Stromal cell of bone marrow (primary cell): ENCODE measurements at regions not wholly inside any gene's neighbourhood (a gene's known extent, or its start where the extent isn't known, plus 50 kb on each side); places are given as distances from the start of the nearest gene placed in this dataset.
"Not testable (repeated sequence)": the region's sequence is repeated elsewhere in the genome, so short reads cannot be mapped to it uniquely, and the experiment has no call there.

Experiments used
- DNase-seq: peaks from one replicate; pipeline ENCODE4 v3.0.0-alpha.2; 2012; ENCODE audit warnings: low read depth

GRCh38 chr14:92223025-92223424, 99.9 kb upstream of the SLC24A4 start:
- DNase-seq: peak; percentile 12

DNA sequence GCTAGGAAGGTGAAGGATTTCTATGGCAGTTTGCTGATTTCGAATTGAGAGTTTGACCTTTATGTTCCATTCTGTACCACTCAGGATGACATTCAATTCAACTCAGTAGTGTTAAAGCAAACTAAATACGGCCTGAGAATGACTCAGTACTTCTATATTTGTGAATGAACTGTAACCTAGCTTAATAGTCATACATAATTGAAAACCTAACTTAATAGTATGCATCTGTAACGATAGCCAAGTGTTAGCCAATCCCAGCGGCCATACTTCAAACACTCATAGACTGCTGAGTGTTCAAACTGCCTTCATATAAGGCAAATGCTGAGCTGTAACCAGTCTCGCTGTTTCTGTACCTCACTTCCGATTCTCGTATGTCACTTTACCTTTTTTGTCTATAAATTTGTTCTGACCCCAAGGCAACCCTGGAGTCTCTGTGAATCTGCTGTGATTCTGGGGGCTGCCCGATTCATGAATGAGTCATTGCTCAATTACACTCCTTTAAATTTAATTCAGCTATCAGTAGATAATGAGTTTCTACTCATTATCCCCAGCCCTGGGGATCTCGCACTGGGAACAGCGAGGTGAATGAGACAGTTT, 98.5 kb upstream of the SLC24A4 start:
- no peak for DNase-seq

DNA sequence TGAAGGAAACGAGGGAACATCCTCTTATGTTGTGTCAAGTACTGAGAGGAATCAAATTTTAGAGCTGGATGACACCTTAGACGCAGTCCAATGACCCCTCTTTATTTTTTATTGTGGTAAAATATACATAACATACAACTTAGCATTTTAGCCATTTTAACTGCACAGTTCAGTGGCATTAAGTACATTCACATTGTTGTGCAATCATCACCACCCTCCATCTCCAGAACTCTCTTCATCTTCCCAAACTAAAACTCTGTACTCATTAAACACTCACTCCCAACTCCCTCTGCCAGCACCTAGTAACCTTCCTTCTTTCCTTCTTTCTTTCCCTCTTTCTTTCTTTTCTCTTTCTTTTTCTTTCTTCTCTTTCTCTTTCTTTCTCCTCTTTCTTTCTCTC, 97.2 kb upstream of the SLC24A4 start:
- DNase-seq: no peak

DNA sequence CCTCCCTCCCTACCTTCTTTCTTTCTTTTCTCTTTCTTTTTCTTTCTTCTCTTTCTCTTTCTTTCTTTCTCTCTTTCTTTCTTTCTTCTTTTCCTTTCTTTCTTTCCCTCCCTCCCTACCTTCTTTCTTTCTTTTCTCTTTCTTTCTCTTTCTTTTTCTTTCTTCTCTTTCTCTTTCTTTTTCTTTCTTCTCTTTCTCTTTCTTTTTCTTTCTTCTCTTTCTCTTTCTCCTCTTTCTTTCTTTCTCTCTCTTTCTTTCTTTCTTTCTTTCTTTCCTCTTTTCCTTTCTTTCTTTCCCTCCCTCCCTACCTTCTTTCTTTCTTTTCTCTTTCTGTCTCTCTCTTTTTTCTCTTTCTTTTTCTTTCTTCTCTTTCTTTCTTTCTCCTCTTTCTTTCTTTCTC, 96.8 kb upstream of the SLC24A4 start:
- not testable (repeated sequence) for DNase-seq

- no peak for DNase-seq
Measured at GRCh38 chr14:92236243-92236900, 86.6 kb upstream of the SLC24A4 start.

- DNase-seq: no peak
Measured at GRCh38 chr14:92240658-92241057, 82.3 kb upstream of the SLC24A4 start.

DNA sequence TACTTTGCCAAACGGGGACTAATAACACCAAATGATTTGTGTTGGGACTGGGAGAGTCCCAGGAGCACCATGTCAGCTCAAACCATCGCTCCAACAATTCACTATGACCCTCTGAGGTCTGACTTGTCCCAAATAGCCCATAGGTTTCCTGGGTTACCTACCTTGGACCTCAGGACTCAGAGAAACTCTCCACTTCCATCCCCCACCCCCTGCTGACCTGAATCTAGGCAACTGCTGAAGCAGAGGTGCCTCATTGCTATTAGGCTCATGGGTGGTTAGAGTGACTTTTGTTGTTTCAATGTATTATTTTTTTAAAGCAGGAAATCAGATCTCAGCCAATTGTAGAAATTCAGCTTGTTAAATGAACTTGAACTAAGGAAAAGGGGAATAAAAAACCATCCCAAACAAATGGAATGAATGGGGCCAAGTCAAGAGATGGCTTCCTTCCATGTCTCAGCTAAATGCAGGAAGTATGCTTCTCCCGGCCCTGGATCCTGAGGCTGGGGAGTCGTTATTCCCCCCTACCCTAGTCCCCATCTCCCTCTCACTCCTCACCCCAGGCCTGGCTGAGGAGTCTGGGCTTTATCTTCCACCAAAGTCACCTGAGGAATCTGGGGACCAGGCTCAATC, 80.9 kb upstream of the SLC24A4 start:
- no peak for DNase-seq

GRCh38 chr14:92244805-92245204, 78.2 kb upstream of the SLC24A4 start:
- DNase-seq: no peak

- DNase-seq: no peak
Measured at GRCh38 chr14:92247341-92247740, 75.6 kb upstream of the SLC24A4 start.

GRCh38 chr14:92247947-92248346, 75.0 kb upstream of the SLC24A4 start:
- DNase-seq: no peak

DNA sequence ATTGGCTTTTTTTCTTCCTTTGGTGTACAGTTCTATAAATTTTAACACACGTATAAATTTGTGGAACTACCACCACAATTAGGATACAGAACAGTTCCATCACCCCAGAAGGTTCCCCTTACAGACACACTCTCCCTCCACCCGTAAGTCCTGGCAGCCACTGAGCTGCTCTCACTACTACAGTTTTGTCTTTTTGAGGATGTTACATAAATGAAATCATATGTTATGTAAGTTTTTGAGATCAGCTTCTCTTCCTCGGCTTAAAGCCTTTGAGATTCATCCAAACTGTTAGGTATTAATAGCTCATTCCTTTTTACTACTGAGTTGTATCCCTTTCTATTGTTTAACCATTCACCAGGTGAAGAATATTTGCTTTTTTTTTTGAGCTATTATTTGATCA, 74.3 kb upstream of the SLC24A4 start:
- no peak for DNase-seq

DNA sequence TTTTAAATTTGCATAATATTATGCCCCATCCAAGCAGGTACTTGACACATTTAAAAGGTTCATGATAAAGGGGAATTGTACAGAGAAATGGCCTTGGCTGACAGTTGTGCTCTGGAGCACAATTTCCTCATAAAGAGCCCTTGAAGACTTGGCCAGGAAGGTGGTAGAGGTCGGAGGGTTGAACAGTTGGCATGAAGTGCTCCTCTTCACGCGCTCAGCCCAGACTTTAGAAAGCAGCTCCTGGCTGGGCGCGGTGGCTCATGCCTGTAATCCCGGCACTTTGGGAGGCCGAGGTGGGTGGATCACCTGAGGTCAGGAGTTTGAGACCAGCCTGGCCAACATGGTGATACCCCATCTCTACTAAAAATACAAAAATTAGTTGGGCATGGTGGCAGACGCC, 72.6 kb upstream of the SLC24A4 start:
- DNase-seq: not testable (repeated sequence)

GRCh38 chr14:92252323-92252722, 70.6 kb upstream of the SLC24A4 start:
- DNase-seq: no peak

DNA sequence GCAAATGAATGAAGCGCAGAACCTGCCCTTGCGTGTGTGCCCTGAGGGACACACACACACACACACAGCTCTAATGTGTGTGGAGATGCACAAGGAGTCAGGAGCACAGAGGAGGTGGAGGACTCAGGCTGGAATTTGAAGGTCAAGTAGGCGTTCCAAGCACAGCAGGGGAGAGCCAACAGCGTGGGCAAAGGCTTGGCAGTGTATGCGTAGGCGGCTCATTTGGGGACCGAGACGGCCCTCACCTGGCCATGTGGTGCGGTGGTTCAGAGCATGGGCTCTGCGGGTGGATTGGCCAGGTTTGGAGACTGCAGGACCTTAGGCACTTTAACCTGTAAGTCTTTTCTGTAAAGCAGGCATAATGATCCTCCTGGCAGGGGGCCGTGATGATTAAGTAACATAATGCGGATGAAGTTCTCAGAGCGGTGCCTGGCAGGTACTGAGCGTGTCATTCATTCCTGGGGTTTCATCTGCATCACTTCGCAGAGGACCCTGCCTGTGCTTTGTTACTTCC, 69.5 kb upstream of the SLC24A4 start:
- no peak for DNase-seq

DNA sequence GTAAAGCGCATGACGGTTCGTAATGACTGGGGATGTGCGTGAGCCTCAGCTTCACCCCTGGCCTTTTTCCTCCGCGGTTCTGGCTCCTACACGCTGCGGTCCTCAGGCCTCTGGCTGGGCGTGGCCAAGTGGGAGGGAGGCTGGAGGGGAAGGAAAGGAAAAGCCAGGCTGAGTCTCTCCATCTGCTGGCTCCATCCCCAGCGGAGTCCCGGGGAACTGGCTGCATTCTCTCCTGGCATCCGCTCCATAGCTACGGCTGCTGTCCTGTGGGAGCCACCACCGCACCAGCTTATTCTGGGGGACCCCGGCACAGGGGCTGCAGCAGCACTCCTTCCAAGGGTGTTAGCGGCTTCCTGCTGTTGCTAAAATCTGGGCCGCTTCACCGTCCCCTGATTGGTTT, 68.2 kb upstream of the SLC24A4 start:
- DNase-seq: peak; percentile 43

GRCh38 chr14:92258934-92259333, 64.0 kb upstream of the SLC24A4 start:
- DNase-seq: no peak

GRCh38 chr14:92259613-92260357, 63.2 kb upstream of the SLC24A4 start:
- DNase-seq: no peak

DNA sequence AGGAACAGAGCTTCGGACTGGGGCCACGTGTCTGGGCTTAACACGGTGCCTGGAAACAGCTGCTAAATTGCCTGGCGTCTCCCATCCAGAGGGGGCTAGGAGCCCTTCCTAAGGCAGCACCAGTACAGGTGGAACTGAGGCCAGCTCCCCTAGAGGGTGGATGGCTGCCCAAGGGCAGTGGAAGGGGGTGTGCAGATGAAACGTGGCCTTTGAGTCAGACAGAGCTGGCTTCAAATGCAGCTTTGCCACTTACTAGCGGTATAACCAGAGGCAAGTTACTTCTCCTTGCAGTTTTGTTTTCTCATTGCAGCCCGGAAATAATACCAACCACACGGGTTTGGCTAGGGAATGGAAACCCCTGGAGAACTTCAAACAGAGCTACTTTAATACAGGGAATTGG, 59.3 kb upstream of the SLC24A4 start:
- DNase-seq: peak; percentile 10

DNA sequence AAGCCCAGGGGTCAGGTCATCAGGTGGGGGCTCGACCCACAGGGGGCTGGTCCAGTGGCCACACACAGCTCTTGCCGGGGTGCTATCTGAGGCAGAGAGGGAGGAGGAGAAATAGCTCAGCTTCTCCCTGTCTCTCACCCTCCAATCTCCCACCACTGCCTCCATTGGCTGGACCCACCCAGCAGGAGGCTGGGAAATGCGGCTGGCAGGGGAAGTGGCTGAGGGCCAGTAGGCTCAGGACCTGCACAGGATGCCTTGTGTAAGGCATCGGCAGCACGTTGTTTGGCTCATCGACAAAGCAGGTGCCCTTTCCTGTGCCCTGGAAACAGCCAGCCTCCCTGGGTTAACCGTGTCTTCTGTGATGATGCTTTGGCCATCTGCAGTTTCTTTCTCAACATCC, 58.8 kb upstream of the SLC24A4 start:
- no peak for DNase-seq

GRCh38 chr14:92266216-92266615, 56.7 kb upstream of the SLC24A4 start:
- DNase-seq: no peak
